Fibroblast of the aortic adventitia (primary cell): ENCODE measurements at regions not wholly inside any gene's neighbourhood (a gene's known extent, or its start where the extent isn't known, plus 50 kb on each side); places are given as distances from the start of the nearest gene placed in this dataset.

ENCODE experiments used
- DNase-seq: peaks from one replicate; pipeline ENCODE4 v3.0.0-alpha.2; 2010; ENCODE audit warnings: low read depth
- H3K4me3 ChIP-seq: 2 replicates; pipeline ENCODE4 v1.5.1; 2011; ENCODE audit warnings: low read depth, mild to moderate bottlenecking, control low read depth, low read length, moderate library complexity
- CTCF ChIP-seq: IDR thresholded peaks from 2 replicates; pipeline ENCODE4 v1.5.1; 2011; ENCODE audit warnings: mild to moderate bottlenecking, low read length, control low read depth, inconsistent platforms; ENCODE audit not compliant: insufficient read depth

GRCh38 chr11:70486731-70487130, 88.4 kb downstream of the CTTN start:
- TF ChIP-seq CTCF: no peak
- DNase-seq: no peak
- no peak overlapping the region for H3K4me3 ChIP-seq

GRCh38 chr11:70487160-70487559, 88.8 kb downstream of the CTTN start:
- DNase-seq: no peak
- no peak for TF ChIP-seq CTCF
- H3K4me3 ChIP-seq: no peak overlapping the region

GRCh38 chr11:70487756-70488155, 89.4 kb downstream of the CTTN start:
- DNase-seq: no peak
- no peak for TF ChIP-seq CTCF
- H3K4me3 ChIP-seq: no peak overlapping the region

DNA sequence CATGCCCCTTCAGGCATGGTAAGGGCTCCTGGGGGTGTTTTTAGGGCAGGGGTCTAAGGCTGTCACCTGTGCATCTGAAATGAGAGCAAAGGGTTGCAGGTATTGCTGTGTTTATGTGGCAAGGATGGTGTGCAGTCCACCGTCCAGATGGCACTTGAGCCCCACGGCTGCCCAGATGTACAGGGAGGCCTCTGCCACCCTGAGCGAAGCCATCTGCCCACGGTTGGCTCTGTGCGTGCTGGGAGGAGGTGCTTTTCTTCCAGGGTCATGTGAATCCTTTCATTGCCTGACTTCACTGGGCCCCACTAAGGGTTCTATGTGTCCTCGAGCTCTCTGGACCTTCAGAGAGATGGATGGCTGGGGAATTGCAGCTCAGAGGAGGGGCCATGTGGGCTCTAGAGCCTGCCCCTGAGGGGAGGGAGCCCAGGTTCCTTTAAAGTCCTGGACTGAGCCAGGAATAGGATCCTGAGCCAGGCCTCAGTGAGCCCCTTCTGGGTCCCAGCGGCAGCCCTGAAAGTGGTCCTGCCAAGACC, 89.9 kb downstream of the CTTN start:
- no peak for TF ChIP-seq CTCF
- no peak for DNase-seq
- H3K4me3 ChIP-seq: no peak overlapping the region

- no peak for TF ChIP-seq CTCF
- no peak for DNase-seq
- H3K4me3 ChIP-seq: no peak overlapping the region
These were observed 90.9 kb downstream of the CTTN start for GRCh38 chr11:70489276-70489675.

GRCh38 chr11:70490208-70490607, 91.9 kb downstream of the CTTN start:
- no peak overlapping the region for H3K4me3 ChIP-seq
- TF ChIP-seq CTCF: no peak
- DNase-seq: no peak
